ENCODE measurements at regions not wholly inside any gene's neighbourhood (a gene's known extent, or its start where the extent isn't known, plus 50 kb on each side); places are given as distances from the start of the nearest gene placed in this dataset.

DNA sequence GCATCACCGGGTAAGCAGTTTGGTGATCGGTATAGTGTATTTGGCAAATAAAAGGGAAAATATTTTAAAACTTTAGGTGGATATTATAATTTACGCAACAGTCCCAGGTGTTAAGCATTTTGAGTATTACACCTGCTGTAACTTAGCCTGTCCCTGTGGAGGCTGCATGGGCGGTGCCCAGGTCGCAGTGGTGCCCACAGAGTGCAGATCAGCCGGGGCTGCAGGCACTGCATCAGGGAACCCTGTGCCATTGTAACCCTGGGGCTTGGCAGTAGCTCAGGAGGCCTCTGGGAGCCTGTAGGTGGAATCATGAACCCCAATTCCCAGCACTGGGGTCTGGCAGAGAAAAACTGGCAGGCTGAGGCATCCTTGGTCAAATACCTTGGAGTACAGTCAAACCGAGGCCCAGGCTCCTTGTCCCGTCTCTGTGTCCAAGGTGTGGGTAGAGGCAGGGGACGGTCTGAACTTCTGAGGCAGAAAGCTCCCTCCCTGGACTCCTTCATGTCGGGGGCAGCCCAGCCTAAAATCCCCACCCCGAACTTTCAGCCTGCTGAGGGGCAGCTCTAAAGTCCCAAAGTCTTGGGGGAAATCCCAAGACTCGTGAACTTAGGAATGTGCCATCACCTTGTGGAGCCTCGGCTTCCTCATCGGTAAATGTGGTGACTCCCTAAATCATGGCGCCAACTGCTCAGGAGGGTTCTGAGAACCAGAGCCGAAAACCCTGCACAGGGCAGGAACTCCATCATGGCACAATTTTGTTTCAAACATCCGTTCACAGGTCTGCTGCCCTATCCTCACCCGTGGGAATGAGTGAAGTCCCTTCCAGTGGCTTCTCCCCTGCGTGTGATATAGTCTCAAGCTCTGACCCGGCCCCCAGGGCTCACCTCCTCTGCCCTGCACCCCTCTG, 85.7 kb downstream of the INHBB start (continued):
- TF ChIP-seq, protein P1, sequence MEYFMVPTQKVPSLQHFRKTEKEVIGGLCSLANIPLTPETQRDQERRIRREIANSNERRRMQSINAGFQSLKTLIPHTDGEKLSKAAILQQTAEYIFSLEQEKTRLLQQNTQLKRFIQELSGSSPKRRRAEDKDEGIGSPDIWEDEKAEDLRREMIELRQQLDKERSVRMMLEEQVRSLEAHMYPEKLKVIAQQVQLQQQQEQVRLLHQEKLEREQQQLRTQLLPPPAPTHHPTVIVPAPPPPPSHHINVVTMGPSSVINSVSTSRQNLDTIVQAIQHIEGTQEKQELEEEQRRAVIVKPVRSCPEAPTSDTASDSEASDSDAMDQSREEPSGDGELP (CRISPR knock-in tag; IDR thresholded peaks at IDR 0.05; ENCODE audit: borderline replicate concordance), result no peak
- TF ChIP-seq, protein P2, sequence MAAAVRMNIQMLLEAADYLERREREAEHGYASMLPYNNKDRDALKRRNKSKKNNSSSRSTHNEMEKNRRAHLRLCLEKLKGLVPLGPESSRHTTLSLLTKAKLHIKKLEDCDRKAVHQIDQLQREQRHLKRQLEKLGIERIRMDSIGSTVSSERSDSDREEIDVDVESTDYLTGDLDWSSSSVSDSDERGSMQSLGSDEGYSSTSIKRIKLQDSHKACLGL (CRISPR knock-in tag; IDR thresholded peaks at IDR 0.05; ENCODE audit: borderline replicate concordance, poor library complexity, severe bottlenecking), result no peak
- TF ChIP-seq, protein P3, sequence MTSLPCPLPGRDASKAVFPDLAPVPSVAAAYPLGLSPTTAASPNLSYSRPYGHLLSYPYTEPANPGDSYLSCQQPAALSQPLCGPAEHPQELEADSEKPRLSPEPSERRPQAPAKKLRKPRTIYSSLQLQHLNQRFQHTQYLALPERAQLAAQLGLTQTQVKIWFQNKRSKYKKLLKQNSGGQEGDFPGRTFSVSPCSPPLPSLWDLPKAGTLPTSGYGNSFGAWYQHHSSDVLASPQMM (CRISPR knock-in tag; IDR thresholded peaks at IDR 0.05), result no peak
- TF ChIP-seq, protein P4, sequence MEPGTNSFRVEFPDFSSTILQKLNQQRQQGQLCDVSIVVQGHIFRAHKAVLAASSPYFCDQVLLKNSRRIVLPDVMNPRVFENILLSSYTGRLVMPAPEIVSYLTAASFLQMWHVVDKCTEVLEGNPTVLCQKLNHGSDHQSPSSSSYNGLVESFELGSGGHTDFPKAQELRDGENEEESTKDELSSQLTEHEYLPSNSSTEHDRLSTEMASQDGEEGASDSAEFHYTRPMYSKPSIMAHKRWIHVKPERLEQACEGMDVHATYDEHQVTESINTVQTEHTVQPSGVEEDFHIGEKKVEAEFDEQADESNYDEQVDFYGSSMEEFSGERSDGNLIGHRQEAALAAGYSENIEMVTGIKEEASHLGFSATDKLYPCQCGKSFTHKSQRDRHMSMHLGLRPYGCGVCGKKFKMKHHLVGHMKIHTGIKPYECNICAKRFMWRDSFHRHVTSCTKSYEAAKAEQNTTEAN (CRISPR knock-in tag; IDR thresholded peaks at IDR 0.05), result no peak
- no peak for TF ChIP-seq HDAC6 (IDR thresholded peaks at IDR 0.05; ENCODE audit: low read depth, low read length)
